ENCODE measurements at regions not wholly inside any gene's neighbourhood (a gene's known extent, or its start where the extent isn't known, plus 50 kb on each side); places are given as distances from the start of the nearest gene placed in this dataset.

- H3K4me3 ChIP-seq (ENCODE audit: low read depth, low read length): no peak overlapping the region
- no peak for DNase-seq (ENCODE audit: low read depth)
These were observed 648.6 kb upstream of the SGCD start for GRCh38 chr5:155678371-155678770.

GRCh38 chr5:155679530-155679929, 647.4 kb upstream of the SGCD start:
- TF ChIP-seq CTCF (IDR thresholded peaks at IDR 0.05; ENCODE audit: insufficient read depth, low read depth, low read length, missing control alignments): no peak
- no peak for DNase-seq (ENCODE audit: low read depth)
- H3K4me3 ChIP-seq (ENCODE audit: low read depth, low read length): no peak overlapping the region

More at GRCh38 chr5:155678371-155678770, 648.6 kb upstream of the SGCD start:
- no peak for TF ChIP-seq CTCF (IDR thresholded peaks at IDR 0.05; ENCODE audit: insufficient read depth, low read depth, low read length, missing control alignments)

- TF ChIP-seq CTCF (IDR thresholded peaks at IDR 0.05; ENCODE audit: insufficient read depth, low read depth, low read length, missing control alignments): no peak
- no peak overlapping the region for H3K4me3 ChIP-seq (ENCODE audit: low read depth, low read length)
- no peak for DNase-seq (ENCODE audit: low read depth)
These were observed 642.5 kb upstream of the SGCD start for GRCh38 chr5:155684417-155684816.

- no peak for TF ChIP-seq CTCF (IDR thresholded peaks at IDR 0.05; ENCODE audit: insufficient read depth, low read depth, low read length, missing control alignments)
- H3K4me3 ChIP-seq (ENCODE audit: low read depth, low read length): no peak overlapping the region
- DNase-seq (ENCODE audit: low read depth): no peak
These were observed 640.8 kb upstream of the SGCD start for GRCh38 chr5:155686131-155686530.

- no peak for DNase-seq (ENCODE audit: low read depth)
- no peak for TF ChIP-seq CTCF (IDR thresholded peaks at IDR 0.05; ENCODE audit: insufficient read depth, low read depth, low read length, missing control alignments)
- no peak overlapping the region for H3K4me3 ChIP-seq (ENCODE audit: low read depth, low read length)
These were observed 637.6 kb upstream of the SGCD start for GRCh38 chr5:155689406-155689805.

- no peak overlapping the region for H3K4me3 ChIP-seq (ENCODE audit: low read depth, low read length)
- TF ChIP-seq CTCF (IDR thresholded peaks at IDR 0.05; ENCODE audit: insufficient read depth, low read depth, low read length, missing control alignments): no peak
- no peak for DNase-seq (ENCODE audit: low read depth)
These were observed 630.6 kb upstream of the SGCD start for GRCh38 chr5:155696362-155696761.

- no peak for TF ChIP-seq CTCF (IDR thresholded peaks at IDR 0.05; ENCODE audit: insufficient read depth, low read depth, low read length, missing control alignments)
- DNase-seq (ENCODE audit: low read depth): no peak
- no peak overlapping the region for H3K4me3 ChIP-seq (ENCODE audit: low read depth, low read length)
These were observed 629.7 kb upstream of the SGCD start for GRCh38 chr5:155697236-155697635.

Measured in GM12865 (cell line).